Fibroblast of the aortic adventitia (primary cell): ENCODE measurements at regions not wholly inside any gene's neighbourhood (a gene's known extent, or its start where the extent isn't known, plus 50 kb on each side); places are given as distances from the start of the nearest gene placed in this dataset.

ENCODE experiments used
- DNase-seq: peaks from one replicate; pipeline ENCODE4 v3.0.0-alpha.2; 2010; ENCODE audit warnings: low read depth
- H3K4me3 ChIP-seq: 2 replicates; pipeline ENCODE4 v1.5.1; 2011; ENCODE audit warnings: low read depth, mild to moderate bottlenecking, control low read depth, low read length, moderate library complexity
- TF ChIP-seq, protein P1 (sequence below): IDR thresholded peaks from 2 replicates; pipeline ENCODE4 v1.5.1; 2011; ENCODE audit warnings: mild to moderate bottlenecking, low read length, control low read depth, inconsistent platforms; ENCODE audit not compliant: insufficient read depth

DNA sequence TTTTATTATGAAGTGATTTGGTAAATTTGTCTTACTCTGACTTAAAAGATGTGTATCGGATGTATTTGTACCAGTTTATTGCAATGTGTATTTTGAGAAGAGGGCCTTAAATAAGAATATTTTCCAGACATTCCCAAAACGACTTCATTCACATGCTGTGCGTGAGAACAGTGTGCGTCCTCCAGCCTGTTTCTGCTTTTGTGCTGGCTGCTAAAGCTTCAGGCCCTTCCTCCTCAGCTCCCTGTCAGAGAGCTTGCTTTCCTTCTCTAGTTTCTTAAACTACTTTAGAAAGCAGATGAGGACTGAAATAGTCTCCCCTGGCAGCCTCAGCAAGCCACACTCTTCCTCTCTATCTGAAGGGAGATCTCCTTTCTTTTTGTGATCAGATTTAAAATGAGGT, 157.8 kb downstream of the SAMD5 start:
- no peak overlapping the region for H3K4me3 ChIP-seq
- DNase-seq, result no peak
- TF ChIP-seq, protein P1, sequence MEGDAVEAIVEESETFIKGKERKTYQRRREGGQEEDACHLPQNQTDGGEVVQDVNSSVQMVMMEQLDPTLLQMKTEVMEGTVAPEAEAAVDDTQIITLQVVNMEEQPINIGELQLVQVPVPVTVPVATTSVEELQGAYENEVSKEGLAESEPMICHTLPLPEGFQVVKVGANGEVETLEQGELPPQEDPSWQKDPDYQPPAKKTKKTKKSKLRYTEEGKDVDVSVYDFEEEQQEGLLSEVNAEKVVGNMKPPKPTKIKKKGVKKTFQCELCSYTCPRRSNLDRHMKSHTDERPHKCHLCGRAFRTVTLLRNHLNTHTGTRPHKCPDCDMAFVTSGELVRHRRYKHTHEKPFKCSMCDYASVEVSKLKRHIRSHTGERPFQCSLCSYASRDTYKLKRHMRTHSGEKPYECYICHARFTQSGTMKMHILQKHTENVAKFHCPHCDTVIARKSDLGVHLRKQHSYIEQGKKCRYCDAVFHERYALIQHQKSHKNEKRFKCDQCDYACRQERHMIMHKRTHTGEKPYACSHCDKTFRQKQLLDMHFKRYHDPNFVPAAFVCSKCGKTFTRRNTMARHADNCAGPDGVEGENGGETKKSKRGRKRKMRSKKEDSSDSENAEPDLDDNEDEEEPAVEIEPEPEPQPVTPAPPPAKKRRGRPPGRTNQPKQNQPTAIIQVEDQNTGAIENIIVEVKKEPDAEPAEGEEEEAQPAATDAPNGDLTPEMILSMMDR, result no peak

DNA sequence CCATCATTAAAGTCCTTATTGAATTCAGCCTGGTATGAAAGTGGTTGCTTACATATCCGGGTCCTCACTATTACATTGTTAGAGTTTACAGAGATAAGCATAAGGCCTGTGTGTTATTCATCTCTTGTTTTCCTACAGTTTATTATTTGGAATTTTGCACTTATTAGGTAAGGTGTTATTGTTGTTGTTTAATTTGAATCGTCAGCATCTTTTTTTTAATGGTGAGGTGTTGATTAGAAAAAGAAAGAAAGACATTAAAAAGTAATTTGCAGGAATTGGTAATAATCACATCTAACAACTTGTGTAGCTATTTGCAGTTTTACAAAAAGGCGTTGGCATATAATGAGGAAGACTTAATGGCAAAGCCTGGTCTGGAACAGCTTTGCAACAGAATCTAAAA, 158.6 kb downstream of the SAMD5 start:
- no peak overlapping the region for H3K4me3 ChIP-seq
- no peak for DNase-seq
- TF ChIP-seq, protein P1, result no peak

- TF ChIP-seq, protein P1, result no peak
- DNase-seq, result no peak
- no peak overlapping the region for H3K4me3 ChIP-seq
These were observed 165.6 kb downstream of the SAMD5 start for GRCh38 chr6:147674099-147674498.

GRCh38 chr6:147674794-147675193, 166.3 kb downstream of the SAMD5 start:
- no peak for DNase-seq
- TF ChIP-seq, protein P1, result no peak
- H3K4me3 ChIP-seq, result no peak overlapping the region

DNA sequence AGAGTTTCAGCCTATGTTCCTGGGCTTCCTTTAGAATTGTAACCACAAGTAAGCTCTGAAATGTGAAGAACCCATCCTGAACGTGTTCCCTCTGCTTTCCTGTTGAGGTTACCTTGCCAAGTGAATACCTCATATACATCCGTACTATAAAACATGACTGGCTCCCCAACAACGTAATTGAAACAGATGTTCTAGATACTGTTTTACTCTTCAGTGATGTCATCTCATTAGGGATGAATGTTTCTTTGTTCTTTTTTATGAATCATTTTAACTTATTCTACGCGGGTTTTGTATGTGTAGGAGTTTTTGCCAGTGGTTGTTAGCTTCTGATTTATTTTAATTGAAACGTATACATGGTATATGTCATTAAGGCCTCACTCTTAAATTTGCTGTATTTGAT, 166.8 kb downstream of the SAMD5 start:
- no peak overlapping the region for H3K4me3 ChIP-seq
- DNase-seq, result no peak
- TF ChIP-seq, protein P1, result no peak

- DNase-seq, result no peak
- TF ChIP-seq, protein P1, result no peak
- H3K4me3 ChIP-seq, result no peak overlapping the region
These were observed 168.2 kb downstream of the SAMD5 start for GRCh38 chr6:147676495-147677199.

GRCh38 chr6:147677647-147678046, 169.2 kb downstream of the SAMD5 start:
- TF ChIP-seq, protein P1, result no peak

More at GRCh38 chr6:147677647-147678046, 169.2 kb downstream of the SAMD5 start:
- DNase-seq, result no peak
- no peak overlapping the region for H3K4me3 ChIP-seq
